Renal cortical epithelial cell (primary cell): ENCODE measurements at regions not wholly inside any gene's neighbourhood (a gene's known extent, or its start where the extent isn't known, plus 50 kb on each side); places are given as distances from the start of the nearest gene placed in this dataset.
"Not testable (repeated sequence)": the region's sequence is repeated elsewhere in the genome, so short reads cannot be mapped to it uniquely, and the experiment has no call there.

Source experiments
- DNase-seq: peaks from one replicate; pipeline ENCODE4 v3.0.0-alpha.2; 2011; ENCODE audit warnings: low read depth

DNA sequence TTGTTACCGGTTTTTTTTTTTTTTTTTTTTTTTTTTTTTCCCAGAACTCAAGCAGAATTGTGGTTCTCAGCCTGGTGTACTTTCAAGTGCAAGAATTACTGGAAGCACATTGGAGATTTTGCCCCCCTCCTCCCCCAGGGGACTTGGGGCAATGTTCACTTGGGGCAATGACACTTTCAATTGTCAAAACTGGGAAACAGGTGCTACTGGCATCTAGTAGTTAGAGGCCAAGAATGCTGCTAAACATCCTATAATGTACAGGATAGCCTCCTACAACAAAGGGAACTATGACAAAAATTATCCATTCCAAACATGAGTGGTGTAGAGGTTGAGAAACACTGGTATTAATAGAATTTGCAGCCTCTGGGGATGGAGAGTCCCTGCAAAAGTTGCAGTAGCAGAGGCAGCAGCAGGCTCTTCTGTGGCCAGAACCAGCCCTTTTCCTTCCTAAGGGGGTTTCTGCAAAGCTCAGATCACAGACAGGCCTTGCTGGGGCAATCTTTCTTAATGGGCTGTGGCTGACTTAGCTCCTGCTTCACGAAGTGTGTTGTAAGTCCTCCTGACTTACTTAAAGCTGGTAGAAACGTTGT, 144.3 kb upstream of the MRPS22 start:
- DNase-seq = no peak

DNA sequence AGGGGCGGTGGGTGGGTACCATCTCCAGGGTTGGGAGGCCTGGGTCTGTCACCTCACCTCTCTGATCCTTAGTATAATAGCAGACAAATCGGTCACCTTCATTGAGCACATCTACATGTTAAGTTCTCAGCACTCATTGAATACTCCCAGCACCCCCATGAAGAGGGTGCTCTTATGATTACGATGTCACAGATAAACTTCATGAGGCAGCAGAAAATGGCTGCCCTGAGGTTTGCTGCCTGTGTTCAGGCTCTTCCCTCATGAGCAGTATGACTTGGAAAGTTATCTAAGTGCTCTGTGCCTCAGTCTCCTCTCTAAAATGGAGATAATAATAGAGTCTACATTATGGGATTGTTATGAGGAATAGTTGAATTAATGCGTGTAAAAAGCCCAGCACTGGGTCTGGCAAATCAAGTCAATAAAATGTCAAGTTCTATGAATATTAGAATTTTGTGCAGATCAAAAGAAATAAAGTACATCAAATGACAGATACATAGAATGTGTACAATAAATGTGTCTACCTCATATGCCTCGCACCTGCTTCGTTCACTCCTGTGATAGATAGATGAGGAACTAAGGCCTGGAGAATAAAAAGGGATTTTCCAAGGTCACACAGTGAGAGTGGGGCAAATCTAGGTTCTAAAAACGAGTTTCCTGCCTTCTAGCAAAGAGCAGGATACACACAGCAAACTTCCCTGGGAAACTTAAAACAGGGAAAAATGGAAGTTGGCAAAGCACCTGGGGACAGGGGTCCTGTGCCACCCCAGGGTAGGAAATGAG, 142.2 kb upstream of the MRPS22 start:
- no peak for DNase-seq

DNA sequence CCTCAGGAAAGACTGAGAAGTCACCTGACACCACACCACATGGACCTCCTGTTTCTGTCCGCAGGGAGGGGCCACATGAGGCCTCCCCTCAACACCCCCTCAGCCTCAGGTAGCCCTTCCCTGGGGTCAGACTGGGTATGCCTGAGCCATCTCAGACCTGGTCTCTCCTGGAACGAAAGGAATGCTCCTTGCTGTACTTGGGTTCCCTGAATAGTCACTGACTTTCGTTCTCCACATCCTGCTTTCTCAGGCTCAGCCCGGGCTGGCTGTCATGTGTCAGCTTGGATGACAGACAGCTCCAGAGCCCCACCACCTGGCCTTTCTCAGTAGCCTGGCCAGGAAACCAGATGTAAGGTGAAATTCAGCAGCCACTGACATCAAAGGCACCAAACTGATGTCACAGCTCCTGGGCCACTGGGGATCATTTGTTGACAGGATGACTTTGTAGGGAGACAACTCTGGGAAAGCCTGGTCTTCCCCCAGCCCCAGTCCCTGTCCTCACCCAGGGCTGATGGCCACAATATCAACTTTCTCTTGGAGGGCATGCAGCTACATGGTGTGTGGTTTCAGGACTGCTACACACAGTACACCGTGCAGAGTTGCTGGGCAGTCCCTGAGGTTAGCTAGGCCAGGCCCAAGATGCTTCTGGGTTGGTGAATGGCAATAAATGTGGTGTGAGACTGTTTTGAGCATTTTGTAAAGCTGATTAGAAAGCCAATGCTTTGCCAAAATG, 141.4 kb upstream of the MRPS22 start:
- DNase-seq = peak; percentile 80

DNA sequence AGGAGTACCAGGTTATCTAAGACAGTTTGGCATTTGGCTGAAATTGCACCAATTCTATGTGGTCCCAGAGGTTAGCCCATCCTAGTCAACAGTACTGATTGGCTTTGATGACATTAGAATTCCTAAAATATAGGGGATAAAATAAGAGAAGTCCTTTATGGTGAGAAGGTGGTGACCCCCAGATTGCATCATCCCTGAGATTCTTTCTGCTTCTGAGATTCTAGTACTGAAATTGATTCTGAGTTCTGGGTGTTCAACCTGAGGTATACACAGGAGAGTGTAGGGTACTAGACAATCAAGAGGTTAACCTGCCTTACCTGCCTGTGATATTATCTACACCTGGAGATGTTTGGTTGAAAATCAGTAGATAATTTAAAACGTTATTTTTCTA, 140.9 kb upstream of the MRPS22 start:
- DNase-seq = no peak

DNA sequence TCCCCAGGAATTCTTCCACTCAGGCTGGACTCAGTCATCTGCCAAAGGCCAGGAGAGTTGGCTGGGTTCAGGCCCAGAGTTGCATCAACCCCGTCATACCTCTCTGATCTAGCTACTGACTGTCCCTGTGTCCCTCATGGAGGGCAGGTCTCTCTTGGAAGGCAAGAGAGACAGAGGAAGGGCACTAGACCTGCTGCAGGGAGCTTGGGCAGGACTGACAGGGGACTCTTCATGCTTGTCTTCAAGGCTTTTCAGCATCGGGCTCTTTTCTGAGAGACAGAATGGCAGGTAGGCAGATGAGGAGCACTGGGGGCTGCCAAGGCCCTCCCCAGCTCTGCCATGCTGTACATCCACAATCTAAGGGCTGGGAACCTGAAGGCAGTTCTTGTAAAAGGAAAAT, 140.1 kb upstream of the MRPS22 start:
- DNase-seq = no peak

DNA sequence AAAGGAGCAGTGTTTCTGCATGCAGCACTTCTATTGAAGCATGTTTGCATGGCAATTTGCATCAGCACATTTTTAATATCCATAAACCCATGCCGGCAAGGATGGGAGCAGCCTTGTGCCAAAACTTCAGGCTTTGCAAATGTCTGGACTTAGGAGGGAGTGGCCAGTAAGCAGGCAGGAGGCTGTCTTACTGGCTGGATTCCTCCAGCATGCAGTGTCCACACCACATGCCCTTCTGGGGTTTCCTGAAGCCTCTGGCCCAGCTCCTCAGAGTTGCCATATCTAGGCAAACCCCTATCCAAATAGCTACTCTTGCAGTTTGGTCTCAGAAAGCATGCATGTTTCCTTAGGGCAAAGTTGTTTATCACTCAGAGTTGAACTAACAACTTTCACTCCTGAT, 139.1 kb upstream of the MRPS22 start:
- no peak for DNase-seq

DNA sequence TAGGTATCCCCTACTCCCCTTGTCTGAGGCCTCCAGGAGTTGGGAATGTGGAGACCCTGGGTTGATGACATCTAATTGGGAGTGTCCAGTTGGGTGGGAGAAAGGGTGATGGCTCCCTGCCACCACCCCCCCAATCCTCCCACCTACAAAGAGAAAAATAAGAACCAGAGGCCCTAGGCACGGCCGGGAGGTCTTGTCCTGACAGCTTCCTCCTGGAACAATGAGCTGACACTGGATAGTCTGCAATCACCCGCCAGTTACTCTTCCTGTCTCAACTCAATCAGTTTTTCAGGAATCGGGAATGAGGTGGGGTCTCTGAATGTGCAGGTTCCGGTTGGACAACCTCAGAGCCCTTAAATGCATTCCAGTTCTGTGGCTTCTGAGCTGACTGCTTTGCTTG, 129.9 kb upstream of the MRPS22 start:
- DNase-seq = peak; percentile 11

DNA sequence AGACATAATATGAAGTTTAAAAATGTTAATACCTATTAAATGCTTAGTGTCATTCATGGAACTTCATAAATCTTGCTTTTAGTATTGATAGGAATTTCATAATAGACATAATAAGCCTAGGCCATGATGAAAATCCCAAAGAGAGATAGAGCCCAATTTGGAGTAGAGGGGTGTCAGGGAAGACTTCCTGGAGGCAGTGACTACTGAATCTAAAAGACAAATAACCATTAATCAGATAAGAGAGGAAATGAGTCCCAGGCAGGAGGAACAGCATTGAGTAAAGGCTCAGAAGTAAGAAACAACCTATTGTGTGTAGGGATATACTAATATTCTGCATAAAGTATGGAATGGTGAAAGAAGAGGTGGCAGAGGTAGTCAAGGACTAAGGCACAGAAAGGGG, 126.9 kb upstream of the MRPS22 start:
- DNase-seq = no peak

DNA sequence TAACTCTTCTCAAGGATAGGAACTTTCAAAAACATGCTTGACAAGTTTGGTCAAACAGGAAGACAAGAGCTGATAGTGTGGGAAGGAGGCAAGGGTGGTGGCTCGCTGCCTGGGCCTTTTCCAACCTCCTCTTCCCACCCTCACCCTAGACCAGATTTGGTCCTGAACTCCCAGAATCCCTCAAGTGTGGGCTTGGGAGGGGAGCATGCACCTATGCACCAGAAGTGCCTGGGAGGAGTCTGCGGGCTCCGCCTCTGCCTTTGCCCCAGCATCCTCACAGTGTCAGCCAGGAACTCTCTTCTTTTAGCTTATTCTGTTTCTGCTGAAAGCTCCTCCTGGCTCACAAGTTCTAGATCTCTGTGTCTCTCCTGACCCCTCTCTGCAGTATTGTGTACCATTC, 126.2 kb upstream of the MRPS22 start:
- DNase-seq = no peak

DNA sequence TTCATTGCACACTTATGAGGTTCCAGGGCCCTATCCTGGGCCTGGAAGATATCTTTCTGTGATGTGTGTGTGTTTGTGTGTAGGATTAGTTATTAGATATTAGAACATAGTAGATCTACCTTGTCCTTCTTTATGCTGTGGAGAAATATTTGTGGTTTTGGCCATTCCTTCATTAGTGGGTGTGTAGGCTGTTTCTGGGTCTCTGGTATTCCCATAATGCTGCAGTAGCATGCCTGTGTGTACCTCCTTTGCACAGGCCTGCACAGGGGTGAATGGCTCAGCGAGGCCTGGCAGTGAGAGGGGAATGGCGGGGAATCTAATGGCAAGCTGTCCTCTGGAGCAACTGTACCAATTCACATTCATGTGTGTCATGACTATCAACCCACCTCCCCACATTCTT, 125.8 kb upstream of the MRPS22 start:
- no peak for DNase-seq

DNA sequence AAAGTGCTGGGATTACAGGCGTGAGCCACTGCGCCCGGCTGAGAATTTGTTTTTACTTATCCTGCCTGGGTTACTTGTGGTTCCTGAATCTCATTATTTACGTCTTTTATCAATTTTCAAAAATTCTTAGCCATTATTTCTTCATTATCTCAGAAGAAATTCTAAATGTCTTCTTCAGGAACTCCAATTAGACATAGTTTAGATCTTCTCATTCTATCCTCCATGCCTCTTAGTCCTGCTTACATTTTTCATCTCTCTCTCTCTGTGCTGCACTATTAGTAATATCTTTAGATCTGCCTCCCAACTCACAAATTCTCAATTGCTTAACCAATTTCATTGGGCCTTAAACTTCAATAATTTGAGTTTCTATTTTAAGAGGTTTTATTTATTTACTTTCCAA, 124.4 kb upstream of the MRPS22 start:
- no peak for DNase-seq

DNA sequence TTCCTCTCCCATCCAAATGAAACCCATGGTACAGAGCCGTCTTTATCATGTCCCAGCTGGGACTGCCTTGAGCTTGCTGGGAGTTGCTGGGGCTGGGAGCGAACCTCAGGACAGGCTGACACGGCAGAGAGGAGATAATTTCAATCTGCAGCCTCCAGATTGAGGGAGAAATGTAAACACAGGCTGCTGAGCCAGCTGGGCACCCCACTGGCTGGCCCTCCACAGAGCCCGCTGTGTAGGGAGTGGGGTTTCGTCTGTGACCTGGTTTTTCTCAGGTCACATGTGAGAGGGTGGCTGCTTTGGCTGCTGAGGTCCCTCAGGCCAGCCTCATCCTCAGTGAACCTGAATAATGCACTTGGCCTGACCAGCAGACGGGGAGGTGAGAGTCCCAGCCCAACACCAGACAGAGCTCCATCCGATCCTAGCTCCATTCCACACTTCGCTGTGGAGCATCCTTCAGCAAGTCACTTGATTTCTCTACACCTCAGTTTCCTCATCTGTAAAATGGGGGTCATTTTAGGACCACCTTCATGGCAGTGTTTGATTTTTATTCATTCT, 121.6 kb upstream of the MRPS22 start:
- no peak for DNase-seq

DNA sequence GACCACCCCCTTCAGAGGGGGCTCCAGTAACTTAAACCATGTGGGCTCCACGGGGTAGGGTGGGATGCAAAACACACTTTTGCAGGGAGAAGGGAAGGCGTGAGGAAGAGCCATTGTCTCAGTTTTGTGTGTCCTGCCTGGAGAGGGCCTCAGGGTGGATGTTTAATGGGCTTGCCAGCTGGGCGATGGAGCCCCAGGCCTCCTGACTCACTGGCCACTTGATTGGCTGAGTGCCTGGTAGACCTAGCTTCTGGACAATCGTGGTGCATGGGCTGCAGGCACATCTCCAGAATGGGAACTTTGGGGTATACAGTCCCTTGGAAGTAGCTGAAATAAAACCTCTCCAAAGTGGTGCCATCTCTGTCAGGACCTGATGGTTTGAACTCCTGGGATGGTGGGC, 118.3 kb upstream of the MRPS22 start:
- no peak for DNase-seq

DNA sequence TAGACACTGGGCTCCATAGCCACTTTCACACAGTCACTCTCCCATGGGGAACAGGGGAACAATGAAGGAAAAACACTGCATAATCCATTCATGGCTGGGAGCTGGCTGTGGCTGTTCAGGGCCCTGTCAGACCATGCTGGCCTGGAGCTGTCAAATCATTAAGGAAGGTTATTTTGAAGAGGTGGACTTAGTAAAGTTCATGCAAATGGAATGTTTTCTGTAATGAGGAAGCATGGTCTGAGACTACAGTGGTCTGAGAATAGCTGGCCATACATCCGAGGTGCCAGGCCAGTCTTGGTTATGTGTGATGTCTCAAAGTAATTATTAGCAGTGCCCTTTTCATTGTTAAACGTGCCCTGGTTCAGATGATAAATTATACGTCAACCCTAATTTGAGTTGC, 117.1 kb upstream of the MRPS22 start:
- DNase-seq = peak; percentile 14

DNA sequence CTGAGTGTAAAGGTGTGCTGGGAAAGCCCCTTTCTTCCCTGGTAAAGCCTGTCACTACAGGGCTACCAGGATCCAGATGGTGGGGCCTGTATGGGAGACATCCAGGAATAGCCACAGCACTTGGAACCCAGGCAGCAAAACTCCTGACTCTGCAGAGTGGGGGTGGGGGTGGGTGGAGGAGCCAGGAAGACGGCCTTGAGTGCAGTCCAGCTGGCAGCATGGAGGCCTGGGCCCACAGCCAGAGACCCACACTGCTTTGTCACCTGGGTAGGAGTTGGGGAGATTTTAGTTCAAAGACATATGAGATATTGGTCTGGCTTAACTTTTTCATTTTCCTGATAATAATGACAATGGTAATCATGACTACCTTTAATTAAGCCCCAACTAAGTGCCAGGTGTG, 116.7 kb upstream of the MRPS22 start:
- DNase-seq = no peak

DNA sequence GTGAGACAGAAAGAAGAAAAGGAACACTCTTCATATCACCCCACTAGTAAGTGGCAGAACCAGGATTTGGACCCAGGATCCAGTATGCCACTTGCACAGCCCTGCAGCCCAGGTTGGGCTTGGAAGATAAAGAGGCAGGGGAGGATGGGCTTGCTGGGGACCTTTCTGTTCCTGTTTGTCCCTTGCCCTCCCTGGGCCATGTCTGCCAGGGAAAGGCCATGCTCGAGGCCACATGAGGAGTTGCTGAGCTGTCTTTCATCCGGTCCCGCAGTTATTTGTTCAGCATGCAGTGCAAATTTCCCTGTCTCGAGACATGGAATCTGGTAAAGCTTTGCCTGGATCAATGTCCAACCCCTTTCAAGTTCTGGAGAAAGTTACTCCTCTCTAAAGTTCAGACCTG, 116.0 kb upstream of the MRPS22 start:
- DNase-seq = no peak

DNA sequence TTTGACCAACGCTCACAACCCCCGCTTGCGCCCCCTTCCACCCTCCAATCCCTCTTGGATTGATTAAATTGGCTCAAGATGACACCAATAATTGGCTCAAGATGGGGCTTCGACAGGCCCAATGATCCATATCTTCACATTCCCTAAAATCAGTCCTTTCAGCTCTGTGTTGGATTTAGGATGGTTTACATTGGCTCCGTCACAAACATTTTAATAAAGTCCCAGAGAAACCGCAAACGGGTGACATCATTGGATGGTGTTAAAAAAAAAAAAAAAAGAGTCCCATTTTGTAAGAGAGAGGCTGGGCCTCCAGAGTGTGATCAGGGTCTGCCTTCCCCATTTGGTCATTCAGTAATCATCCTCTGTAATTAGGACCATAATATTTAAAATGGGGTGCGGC, 113.4 kb upstream of the MRPS22 start:
- DNase-seq = no peak

DNA sequence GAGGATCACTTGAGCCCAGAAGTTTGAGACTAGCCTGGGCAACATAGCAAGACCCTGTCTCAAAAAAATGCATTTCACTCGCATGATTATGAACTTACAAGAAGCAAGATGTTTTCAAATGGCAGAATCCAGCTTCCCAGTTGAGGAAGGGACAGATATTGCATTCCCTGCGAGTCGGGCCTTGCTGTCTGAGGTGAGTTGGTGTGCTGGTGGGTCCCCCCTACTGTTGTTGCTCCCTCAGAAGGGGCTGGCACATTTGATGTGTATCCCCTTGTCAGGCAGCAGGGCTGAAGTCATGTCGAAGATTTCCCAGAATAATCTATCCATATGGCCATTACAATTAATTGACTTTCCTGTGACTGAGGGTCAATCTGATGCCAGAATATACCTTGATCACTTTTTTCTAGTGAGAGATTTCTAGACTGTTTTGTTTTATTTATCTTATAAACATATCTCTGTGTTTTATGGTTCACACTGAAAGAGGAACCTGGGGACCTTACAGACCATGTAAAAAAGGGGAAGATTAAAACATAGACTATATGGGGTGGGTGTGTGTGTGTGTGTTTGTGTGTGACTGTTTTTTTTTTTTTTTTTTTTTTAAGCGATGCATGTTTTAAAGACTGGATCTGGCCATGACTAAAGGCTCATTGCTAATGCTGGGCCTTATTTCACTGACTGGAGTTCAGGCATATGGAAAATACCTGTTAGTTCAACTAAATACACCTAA, 112.1 kb upstream of the MRPS22 start:
- DNase-seq = no peak

DNA sequence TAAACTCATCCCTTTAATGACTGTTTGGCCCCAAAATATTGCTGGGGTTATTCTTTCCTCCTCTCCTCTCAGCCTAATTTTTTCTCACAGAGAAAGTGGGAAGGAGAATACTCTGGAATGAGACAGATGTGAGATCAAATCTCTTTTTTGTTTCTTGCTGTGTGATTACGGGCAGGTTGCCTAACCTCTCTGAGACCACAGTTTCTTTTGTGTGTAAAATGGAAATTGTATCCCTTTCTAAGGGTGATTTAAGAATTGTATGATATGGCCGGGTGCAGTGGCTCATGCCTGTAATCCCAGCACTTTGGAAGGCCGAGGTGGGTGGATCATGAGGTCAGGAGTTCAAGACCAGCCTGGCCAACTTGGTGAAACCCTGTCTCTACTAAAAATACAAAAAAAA, 111.5 kb upstream of the MRPS22 start:
- DNase-seq = not testable (repeated sequence)

DNA sequence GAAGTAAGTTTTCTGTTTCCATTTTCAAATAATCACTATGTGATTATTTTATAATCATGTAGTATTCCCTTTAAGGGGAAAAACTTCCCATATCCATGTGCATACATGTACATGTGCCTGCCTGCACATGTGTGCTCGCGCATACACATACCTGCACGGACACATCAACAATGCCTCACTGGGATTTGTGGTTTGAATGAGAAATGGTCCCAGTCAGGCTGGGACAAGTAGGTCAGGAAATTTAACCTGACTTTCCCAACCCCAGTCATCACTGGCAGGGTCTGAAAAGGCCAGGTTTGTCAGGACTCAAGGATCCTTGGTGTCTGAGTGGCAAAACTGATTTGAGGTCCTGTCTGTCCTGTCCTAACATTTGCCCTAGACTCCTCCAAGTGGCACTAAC, 109.3 kb upstream of the MRPS22 start:
- no peak for DNase-seq

DNA sequence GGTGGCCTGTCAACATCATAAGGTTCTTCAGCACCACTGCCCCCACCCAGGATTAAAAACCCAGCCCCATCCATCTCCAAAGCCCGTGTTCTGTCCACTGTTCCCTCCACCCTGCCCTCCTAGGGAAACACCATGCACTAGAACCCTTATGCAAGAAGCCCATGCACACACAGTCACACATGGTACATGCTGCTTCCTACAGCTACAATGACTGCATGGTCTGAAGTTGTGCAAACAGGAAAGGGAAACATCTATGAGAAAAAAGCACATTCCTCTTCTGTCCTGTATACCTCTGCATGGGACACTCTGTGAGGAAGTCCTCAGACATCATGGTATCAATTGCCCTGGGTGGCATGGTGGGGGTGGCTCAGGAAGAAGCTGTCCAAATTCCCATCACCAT, 108.6 kb upstream of the MRPS22 start:
- no peak for DNase-seq

DNA sequence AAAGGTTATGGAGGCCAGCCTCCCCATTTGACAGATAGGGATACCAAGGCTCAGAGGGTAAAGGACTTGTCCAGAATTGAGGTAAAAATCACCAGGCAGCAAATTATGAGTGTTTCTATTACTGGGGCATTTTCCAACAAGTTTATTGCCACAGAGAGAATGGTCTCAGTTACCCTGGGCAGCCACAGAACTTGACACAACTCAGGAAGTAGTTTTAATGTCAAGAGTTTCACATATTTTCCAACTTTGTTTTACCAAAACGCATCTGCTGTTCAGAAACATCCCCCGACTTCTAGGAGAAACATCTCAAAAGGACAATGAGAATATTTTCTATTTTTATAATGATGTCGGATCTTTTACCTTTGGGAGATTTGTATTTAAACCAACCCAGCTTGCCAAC, 107.5 kb upstream of the MRPS22 start:
- DNase-seq = no peak
